Mucosa of descending colon (tissue), 3 donors: ENCODE measurements at regions not wholly inside any gene's neighbourhood (a gene's known extent, or its start where the extent isn't known, plus 50 kb on each side); places are given as distances from the start of the nearest gene placed in this dataset.

ENCODE experiments used
- ATAC-seq: fragments of 200-7000 bp; cut with Tn5 transposase; one replicate; pipeline ENCODE4 v1.9.1; 2020; ENCODE audit warnings: mild to moderate bottlenecking, moderate library complexity
- DNase-seq, 3 donors: peaks; one replicate each; pipeline ENCODE4 v3.0.0-alpha.2; 2020
- H3K36me3 ChIP-seq: fragments of 200-600 bp; one replicate; pipeline ENCODE4 v1.8.0; 2021; ENCODE audit warnings: low read depth, mild to moderate bottlenecking
- H3K4me1 ChIP-seq: fragments of 200-600 bp; one replicate; pipeline ENCODE4 v1.8.0; 2021; ENCODE audit warnings: low read depth, mild to moderate bottlenecking
- H3K4me3 ChIP-seq: fragments of 200-600 bp; one replicate; pipeline ENCODE4 v1.8.0; 2021; ENCODE audit warnings: mild to moderate bottlenecking
- H3K9me3 ChIP-seq: fragments of 200-600 bp; one replicate; pipeline ENCODE4 v1.8.0; 2021; ENCODE audit warnings: mild to moderate bottlenecking
- CTCF ChIP-seq: fragments of 200-600 bp; IDR thresholded peaks from one replicate; pipeline ENCODE4 v1.8.0; 2022; ENCODE audit warnings: antibody characterized with exemption, mild to moderate bottlenecking
- intact Hi-C, 2 donors: fragments of 100-400 bp; cut with DNase I in 1 of 2; cut with micrococcal nuclease in 1 of 2; formaldehyde crosslinking; loops; one replicate each; pipeline versions ENCODE4 v1.11.0 to v1.11.1; 2022; cut with DNase I, micrococcal nuclease
- donor health status: DM: no; HTN: no; CAD: no; lungs with moderate emphysema.
- donor health status: DM: no; HTN: no; CAD: no.
- donor health status: DM: no; HTN: yes; CAD: no.

- peaks cover 5% of the 10 kb centered on the region for H3K4me1 ChIP-seq
- ATAC-seq, result no peak
Measured at GRCh38 chr2:15731213-15731888, 139.7 kb downstream of the DDX1 start.

GRCh38 chr2:15731889-15732271 is 140.2 kb downstream of the DDX1 start:
- no peak for TF ChIP-seq CTCF
- Histone ChIP-seq H3K36me3 (no peaks in the 10 kb centered on the region), H3K9me3 (no peaks in the 10 kb centered on the region), H3K4me3 (no peak overlapping the region), H3K4me1 (peaks cover 5% of the 10 kb centered on the region)
- intact Hi-C loops, result no loop called here
- no peak for ATAC-seq
- DNase-seq, result no peak

More at GRCh38 chr2:15731213-15731888, 139.7 kb downstream of the DDX1 start:
- no peaks in the 10 kb centered on the region for H3K36me3 ChIP-seq
- H3K9me3 ChIP-seq, result no peaks in the 10 kb centered on the region
- H3K4me3 ChIP-seq, result no peak overlapping the region
- DNase-seq, result no peak
- intact Hi-C loops, result no loop called here
- no peak for TF ChIP-seq CTCF

- TF ChIP-seq CTCF, result no peak
- intact Hi-C loops, result no loop called here
- DNase-seq, result no peak
- H3K36me3 ChIP-seq, result no peaks in the 10 kb centered on the region
- H3K4me3 ChIP-seq, result no peak overlapping the region
- H3K9me3 ChIP-seq, result no peaks in the 10 kb centered on the region
- ATAC-seq, result no peak
- peaks cover 5% of the 10 kb centered on the region for H3K4me1 ChIP-seq
Measured at GRCh38 chr2:15732341-15733077, 140.8 kb downstream of the DDX1 start.

GRCh38 chr2:15733867-15734673 is 142.4 kb downstream of the DDX1 start:
- no peaks in the 10 kb centered on the region for H3K9me3 ChIP-seq
- TF ChIP-seq CTCF, result no peak
- H3K4me1 ChIP-seq, result peaks cover 5% of the 10 kb centered on the region
- no peak for DNase-seq
- no peak overlapping the region for H3K4me3 ChIP-seq
- no peak for ATAC-seq
- H3K36me3 ChIP-seq, result no peaks in the 10 kb centered on the region
- intact Hi-C loops, result no loop called here

- ATAC-seq (no peak), DNase-seq (no peak)
- intact Hi-C loops, result no loop called here
- no peak for TF ChIP-seq CTCF
- Histone ChIP-seq H3K4me3 (no peak overlapping the region), H3K9me3 (no peaks in the 10 kb centered on the region), H3K36me3 (no peaks in the 10 kb centered on the region), H3K4me1 (peaks cover 5% of the 10 kb centered on the region)
Measured at GRCh38 chr2:15734674-15735483, 143.2 kb downstream of the DDX1 start.
